GM12875 (cell line): ENCODE measurements at regions not wholly inside any gene's neighbourhood (a gene's known extent, or its start where the extent isn't known, plus 50 kb on each side); places are given as distances from the start of the nearest gene placed in this dataset.

ENCODE experiments used
- H3K4me3 ChIP-seq: one replicate; pipeline ENCODE4 v1.5.1; 2011; ENCODE audit warnings: low read depth, low read length, control low read depth
- CTCF ChIP-seq: IDR thresholded peaks from 2 replicates; pipeline ENCODE4 v1.5.1; 2011; ENCODE audit warnings: low read depth, mild to moderate bottlenecking, control low read depth, inconsistent platforms, low read length, moderate library complexity, borderline replicate concordance; ENCODE audit not compliant: insufficient read depth

- TF ChIP-seq CTCF, result no peak
These were observed 92.8 kb upstream of the SLC44A1 start for GRCh38 chr9:105151686-105151995.

DNA sequence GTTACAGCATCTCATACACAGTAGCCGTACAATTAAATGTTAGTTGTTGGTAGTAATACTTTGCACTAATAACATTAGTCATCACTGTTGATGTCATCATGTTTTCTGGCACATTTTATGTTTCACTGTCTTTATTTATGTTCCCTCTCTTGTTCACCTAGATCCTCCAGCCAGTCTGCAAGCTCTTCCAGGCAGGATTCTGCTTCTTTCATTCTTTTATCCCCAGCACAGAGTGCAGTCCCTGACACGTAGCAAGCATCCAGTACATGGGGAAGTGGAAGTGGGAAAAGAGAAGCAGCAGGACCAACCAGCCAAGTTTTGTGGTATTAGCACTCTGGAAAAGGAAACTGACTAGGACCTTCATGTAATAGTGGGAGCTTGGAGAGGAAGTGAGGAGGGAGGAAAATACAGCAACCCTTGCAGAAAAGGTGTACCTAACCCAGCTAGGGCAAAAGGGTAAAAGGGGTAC, 89.7 kb upstream of the SLC44A1 start:
- TF ChIP-seq CTCF, result no peak
- H3K4me3 ChIP-seq, result no peak overlapping the region

More at GRCh38 chr9:105151686-105151995, 92.8 kb upstream of the SLC44A1 start:
- H3K4me3 ChIP-seq, result no peak overlapping the region

GRCh38 chr9:105157171-105157583, 87.3 kb upstream of the SLC44A1 start:
- TF ChIP-seq CTCF, result no peak
- no peak overlapping the region for H3K4me3 ChIP-seq

GRCh38 chr9:105158020-105158419, 86.4 kb upstream of the SLC44A1 start:
- H3K4me3 ChIP-seq, result no peak overlapping the region
- TF ChIP-seq CTCF, result no peak

- TF ChIP-seq CTCF, result no peak
- H3K4me3 ChIP-seq, result no peak overlapping the region
These were observed 85.6 kb upstream of the SLC44A1 start for GRCh38 chr9:105158898-105159297.

- no peak overlapping the region for H3K4me3 ChIP-seq
- TF ChIP-seq CTCF, result no peak
These were observed 75.6 kb upstream of the SLC44A1 start for GRCh38 chr9:105168870-105169319.

DNA sequence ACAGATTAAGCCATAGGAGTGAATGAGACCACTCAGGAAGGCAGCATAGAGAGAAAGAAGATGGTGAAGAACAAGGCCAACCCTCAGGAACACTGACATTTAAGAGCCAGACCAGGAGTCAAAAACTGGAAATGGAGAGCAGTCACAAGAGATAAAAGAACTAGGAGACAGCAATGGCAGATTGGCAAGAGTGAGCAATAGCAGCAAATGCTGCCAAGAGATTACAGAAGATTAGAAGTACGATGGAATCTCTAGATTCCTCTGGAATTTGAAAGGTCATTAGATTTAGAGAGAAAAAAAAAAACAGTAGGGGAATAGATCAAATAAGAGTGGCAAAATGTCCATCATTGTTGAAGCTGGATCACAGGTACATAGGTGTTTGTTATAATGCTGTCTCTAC, 73.4 kb upstream of the SLC44A1 start:
- no peak for TF ChIP-seq CTCF
- H3K4me3 ChIP-seq, result no peak overlapping the region
